Activated CD4-positive, alpha-beta memory T cell treated with anti-CD3 and anti-CD28 coated beads, Interleukin-2, amount 10 ng/mL, durations not matched to agents 7 days and 5 days (primary cell): ENCODE measurements at regions not wholly inside any gene's neighbourhood (a gene's known extent, or its start where the extent isn't known, plus 50 kb on each side); places are given as distances from the start of the nearest gene placed in this dataset.

ENCODE experiments used
- CTCF ChIA-PET: fragments of 350-600 bp; sonication (Branson Sonifier 250); formaldehyde crosslinking; loops from one replicate; lab custom pipeline; 2021; ENCODE audit warnings: antibody characterized with exemption, inconsistent platforms; lab: Charles Lee
- POLR2A ChIA-PET: fragments of 350-600 bp; sonication (Branson Sonifier 250); formaldehyde crosslinking; loops from one replicate; lab custom pipeline; 2021; ENCODE audit warnings: antibody characterized with exemption; lab: Charles Lee
- DNase-seq: peaks from one replicate; pipeline ENCODE4 v3.0.0-alpha.2; 2020
- H3K27ac Mint-ChIP-seq: one replicate; pipeline ENCODE4 v1.8.0; 2021; ENCODE audit warnings: mild to moderate bottlenecking, mixed read lengths
- H3K27me3 Mint-ChIP-seq: one replicate; pipeline ENCODE4 v1.8.0; 2021; ENCODE audit warnings: mixed read lengths
- H3K36me3 Mint-ChIP-seq: one replicate; pipeline ENCODE4 v1.8.0; 2021; ENCODE audit warnings: low read depth, mixed read lengths
- H3K4me1 Mint-ChIP-seq: one replicate; pipeline ENCODE4 v1.8.0; 2021; ENCODE audit warnings: mixed read lengths
- H3K4me3 Mint-ChIP-seq: one replicate; pipeline ENCODE4 v1.8.0; 2021; ENCODE audit warnings: mild to moderate bottlenecking, mixed read lengths
- H3K9me3 Mint-ChIP-seq: one replicate; pipeline ENCODE4 v1.8.0; 2021; ENCODE audit warnings: mixed read lengths

DNA sequence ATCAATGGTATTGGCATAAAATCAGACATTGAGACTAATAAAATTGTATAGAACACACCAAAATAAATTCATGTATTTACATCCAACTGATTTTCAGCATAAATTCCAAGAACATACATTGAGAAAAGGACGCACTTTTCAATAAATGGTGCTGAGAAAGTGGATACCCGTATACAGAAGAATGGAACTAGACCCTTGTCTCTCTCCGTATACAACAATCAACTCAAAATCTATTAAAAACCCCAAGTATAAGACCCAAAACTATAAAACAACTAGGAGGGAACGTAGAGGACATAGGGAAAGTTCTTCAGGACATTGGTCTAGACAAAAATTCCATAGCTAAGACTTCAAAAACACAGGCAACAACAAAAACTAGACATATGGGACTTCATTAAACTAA, 97.4 kb downstream of the GGTLC2 start:
- CTCF ChIA-PET, result interaction anchor here (1.3 to 1.9 kb wide), 3 partner anchors 11 to 165 kb away, joined by 3 to 6 read pairs (median 5); no protein-coding TSS in a partner anchor
- H3K27ac Mint-ChIP-seq, result no peak overlapping the region
- H3K4me1 Mint-ChIP-seq, result peaks cover 4% of the 10 kb centered on the region
- peaks cover 45% of the 10 kb centered on the region for H3K27me3 Mint-ChIP-seq
- DNase-seq, result no peak
- no peaks in the 10 kb centered on the region for H3K36me3 Mint-ChIP-seq
- H3K4me3 Mint-ChIP-seq, result no peak overlapping the region
- POLR2A ChIA-PET, result no interaction called here
- H3K9me3 Mint-ChIP-seq, result no peaks in the 10 kb centered on the region

DNA sequence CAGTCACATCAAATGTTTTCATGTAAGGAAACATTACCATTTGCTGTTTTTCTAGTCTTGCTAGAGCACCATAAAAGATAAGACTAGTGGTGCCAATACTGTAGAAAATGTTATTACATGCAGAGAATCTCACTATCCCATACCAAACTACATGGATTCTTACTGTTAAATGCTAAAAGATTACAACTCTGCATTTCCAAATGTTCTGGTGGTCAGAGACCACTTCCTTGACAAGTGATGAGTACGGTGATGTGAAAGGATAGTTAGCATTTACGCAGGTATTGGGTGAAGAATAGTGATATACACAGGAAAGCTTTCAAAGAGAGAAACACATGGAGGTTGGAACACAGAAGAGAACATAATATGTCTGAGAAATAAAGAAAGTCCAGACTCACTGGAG, 98.2 kb downstream of the GGTLC2 start:
- Mint-ChIP-seq H3K27ac (no peak overlapping the region), H3K36me3 (no peaks in the 10 kb centered on the region), H3K27me3 (peaks cover 41% of the 10 kb centered on the region), H3K4me1 (peaks cover 2% of the 10 kb centered on the region), H3K4me3 (no peak overlapping the region), H3K9me3 (no peaks in the 10 kb centered on the region)
- no peak for DNase-seq
- ChIA-PET POLR2A (no interaction called here), CTCF (interaction anchor here (1.3 to 1.9 kb wide), 2 partner anchors 10 to 166 kb away, joined by 3 to 5 read pairs; no protein-coding TSS in a partner anchor)

DNA sequence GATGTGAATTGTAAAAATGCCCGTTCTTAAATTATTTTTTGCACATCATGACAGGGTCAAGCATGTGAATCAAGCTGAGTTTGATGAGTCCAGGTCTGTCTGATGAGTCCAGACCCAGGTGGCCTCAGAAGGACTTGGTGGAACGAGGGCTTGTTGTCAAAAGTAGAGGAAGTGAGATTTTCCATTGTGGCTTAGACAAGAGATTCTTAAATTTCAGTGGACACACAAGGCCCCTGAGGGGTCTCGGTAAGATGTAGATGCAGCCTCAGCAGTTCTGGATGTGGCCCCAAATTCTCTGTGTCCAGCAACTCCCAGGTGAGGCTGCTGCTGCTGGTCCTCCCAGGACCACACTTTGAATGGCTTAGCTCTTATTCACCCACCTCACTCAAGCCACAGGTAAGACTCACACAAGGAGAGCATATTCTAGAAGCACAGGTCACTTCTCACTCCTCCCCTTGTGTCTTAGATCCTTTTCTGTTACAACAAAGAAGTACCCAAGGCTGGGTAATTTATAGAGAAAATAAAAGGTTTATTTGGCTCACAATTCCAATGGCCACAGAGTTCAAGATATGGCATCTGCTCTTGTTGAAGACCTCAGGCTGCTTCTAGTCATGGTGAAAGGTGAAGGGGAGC, 98.8 kb downstream of the GGTLC2 start:
- H3K4me3 Mint-ChIP-seq, result no peak overlapping the region
- H3K27ac Mint-ChIP-seq, result no peak overlapping the region
- no peaks in the 10 kb centered on the region for H3K36me3 Mint-ChIP-seq
- no peaks in the 10 kb centered on the region for H3K9me3 Mint-ChIP-seq
- DNase-seq, result no peak
- H3K27me3 Mint-ChIP-seq, result peaks cover 38% of the 10 kb centered on the region
- ChIA-PET CTCF (interaction anchor here (1.4 to 1.9 kb wide), 2 partner anchors 10 to 22 kb away, joined by 3 to 5 read pairs; no protein-coding TSS in a partner anchor), POLR2A (no interaction called here)
- H3K4me1 Mint-ChIP-seq, result peaks cover 2% of the 10 kb centered on the region

DNA sequence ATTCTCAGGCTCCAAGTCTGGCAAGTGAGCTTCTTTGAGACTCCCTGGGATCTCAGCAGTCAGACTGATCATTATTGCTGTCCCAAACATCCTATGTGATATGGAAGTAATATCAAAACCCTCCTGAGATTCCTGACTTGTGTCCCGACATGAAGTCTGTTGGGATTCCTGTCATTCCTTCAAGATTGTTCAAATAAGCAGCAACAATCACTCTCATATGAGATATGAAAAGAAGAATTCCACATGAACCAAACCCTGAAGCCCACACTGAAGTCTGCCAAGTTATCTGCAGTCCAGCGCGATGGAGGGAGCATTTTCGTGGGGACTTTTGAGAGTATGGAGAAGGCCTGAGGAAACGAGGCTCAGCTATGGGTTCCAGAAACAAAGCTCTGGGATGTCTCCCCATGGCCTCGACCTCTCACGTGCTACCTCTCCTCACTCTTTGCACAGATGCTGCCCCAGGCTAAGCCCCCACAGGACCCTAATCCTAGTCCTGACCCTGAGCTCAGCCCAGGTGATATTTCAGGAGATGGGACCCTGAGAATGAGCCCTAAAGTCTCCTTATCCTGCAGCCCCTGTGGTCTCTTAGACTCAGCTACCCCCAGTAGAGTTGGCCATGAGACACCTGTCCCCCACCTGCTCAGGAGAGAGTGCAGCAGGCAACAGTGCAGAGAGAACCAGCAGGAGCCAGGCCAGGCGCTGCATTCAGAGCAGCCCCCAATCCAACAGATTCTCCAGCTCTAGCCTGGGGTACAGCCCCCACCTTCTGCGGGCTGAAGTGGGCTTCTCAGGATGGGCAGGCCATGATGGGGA, 100.2 kb downstream of the GGTLC2 start:
- Mint-ChIP-seq H3K27ac (no peak overlapping the region), H3K36me3 (no peaks in the 10 kb centered on the region), H3K27me3 (peaks cover 33% of the 10 kb centered on the region), H3K4me1 (peaks cover 2% of the 10 kb centered on the region), H3K9me3 (no peaks in the 10 kb centered on the region), H3K4me3 (no peak overlapping the region)
- ChIA-PET CTCF (interaction anchor here (0.7 to 3.2 kb wide), 16 partner anchors 9 to 376 kb away, joined by 3 to 22 read pairs (median 5); no protein-coding TSS in a partner anchor), POLR2A (no interaction called here)
- no peak for DNase-seq

DNA sequence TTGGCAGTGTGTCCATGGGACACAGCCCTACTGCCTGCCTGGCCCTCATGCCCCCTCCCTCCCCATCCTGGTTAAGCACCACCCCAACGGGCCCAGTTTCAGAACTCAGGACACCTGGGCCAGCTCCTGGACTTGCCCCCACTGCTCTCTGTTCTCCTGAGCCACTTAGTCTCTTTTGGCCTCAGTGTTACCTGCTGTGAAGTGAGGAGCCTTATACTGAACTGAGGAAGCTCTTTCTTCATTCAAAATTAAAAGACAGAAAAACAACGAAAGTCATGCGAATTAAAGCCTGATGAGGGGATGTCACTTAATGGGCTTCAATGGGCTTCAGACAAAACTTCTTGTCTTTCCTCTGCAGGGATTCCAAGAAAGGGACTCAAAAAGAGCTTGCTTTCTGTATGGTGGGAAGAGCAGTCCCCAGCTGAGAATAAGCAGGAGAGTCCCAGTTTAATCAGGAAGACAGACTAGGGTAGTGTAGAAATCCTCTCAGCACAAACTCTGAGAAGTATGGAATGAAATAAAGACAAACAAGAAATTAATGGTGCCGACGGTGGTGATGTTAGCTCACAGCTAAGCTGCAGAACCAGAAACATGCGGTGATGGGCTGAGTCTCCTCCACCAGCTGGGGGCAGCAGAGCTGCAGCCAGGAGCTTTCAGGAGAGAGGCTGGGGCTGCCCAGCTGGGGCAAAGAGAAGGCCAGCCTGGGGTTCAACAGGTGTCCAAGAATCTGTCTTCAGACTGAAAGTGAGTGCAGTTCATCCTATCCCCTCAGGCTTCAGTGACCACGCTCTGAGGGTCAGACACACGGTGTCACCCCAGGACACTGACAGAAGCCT, 101.0 kb downstream of the GGTLC2 start:
- ChIA-PET POLR2A (no interaction called here), CTCF (interaction anchor here (0.7 to 3.2 kb wide), 28 partner anchors 8 to 375 kb away, joined by 3 to 22 read pairs (median 4); no protein-coding TSS in a partner anchor)
- Mint-ChIP-seq H3K27me3 (peaks cover 29% of the 10 kb centered on the region), H3K4me1 (peaks cover 2% of the 10 kb centered on the region), H3K4me3 (no peak overlapping the region), H3K36me3 (no peaks in the 10 kb centered on the region), H3K27ac (no peak overlapping the region), H3K9me3 (no peaks in the 10 kb centered on the region)
- DNase-seq, result peak; percentile 51

DNA sequence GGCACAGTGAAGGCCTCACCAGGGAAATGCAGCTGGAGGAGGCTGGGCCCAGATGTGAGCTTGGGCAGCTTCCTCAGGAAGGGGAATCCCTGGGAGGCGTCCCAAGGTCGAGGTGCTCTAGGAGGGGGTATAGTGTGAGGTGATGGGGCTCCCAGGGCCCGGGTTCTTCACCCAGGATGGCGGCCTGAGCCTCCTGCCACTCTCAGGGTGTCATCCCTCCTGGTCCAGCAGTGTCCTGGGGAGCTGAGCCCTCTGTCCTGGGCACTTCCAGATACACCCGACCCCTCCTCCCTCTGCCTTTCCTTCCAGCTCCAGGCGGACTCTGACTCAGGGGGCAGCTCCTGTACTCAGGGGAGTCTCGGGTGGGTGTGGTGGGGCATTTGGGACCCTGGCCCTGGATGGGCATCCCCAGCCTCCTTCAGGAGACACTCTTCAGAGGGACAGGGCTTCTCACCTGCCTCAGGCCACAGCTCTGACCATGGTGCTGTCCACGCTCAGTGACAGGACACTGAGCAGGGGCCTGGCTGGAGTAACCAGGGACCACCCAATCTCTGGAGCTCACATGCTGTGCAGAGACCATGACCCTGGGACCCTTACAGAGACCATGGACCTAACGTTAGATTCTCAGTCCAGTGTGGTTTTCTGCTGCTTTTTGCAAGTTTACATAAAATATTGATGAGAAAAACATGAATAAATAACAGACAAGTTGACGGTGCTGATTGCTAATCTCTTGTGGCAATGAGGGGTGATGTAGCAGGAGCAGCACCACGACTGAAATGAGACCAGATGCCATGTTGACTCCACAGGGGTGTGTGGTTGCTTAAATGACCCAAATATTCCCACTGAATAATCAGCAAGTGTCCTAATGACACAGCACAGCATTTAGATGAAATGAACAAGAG, 101.9 kb downstream of the GGTLC2 start:
- Mint-ChIP-seq H3K36me3 (no peaks in the 10 kb centered on the region), H3K27me3 (peaks cover 22% of the 10 kb centered on the region), H3K4me3 (no peak overlapping the region), H3K9me3 (no peaks in the 10 kb centered on the region), H3K27ac (no peak overlapping the region), H3K4me1 (peaks cover 2% of the 10 kb centered on the region)
- CTCF ChIA-PET, result interaction anchor here (0.7 to 3.2 kb wide), 29 partner anchors 7 to 375 kb away, joined by 3 to 22 read pairs (median 4); no protein-coding TSS in a partner anchor
- no peak for DNase-seq
- POLR2A ChIA-PET, result no interaction called here

DNA sequence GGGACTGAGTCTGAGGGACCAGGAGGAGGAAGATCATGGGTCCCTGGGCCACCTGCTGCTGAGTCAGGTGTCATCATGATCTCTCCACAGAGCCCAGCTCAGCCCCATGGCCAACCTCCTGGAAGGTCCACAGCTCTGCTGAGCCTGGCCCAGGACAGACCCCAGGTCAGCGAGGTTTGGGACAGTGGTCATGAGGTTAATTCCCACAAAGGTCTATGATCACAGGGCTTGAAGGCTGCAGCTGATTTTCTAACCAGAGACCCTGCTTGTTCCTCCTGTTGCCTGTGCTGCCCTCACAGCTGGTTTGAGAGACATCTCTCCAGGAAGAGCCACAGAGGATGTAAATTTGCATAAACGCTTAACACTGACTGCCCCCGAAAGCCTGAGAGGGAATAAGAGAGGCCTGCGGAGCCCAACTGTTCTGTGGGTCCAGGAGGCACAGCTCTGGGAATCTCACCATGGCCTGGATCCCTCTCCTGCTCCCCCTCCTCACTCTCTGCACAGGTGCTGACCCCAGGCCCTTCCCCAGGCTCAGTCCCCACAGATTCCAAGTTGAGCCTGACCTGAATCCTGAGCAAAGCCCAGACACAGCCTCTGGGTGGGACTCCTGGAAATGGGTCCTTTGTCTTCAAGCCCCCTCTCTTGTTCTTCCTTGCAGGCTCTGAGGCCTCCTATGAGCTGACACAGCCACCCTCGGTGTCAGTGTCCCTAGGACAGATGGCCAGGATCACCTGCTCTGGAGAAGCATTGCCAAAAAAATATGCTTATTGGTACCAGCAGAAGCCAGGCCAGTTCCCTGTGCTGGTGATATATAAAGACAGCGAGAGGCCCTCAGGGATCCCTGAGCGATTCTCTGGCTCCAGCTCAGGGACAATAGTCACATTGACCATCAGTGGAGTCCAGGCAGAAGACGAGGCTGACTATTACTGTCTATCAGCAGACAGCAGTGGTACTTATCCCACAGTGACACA, 102.8 kb downstream of the GGTLC2 start:
- POLR2A ChIA-PET, result no interaction called here
- H3K9me3 Mint-ChIP-seq, result no peaks in the 10 kb centered on the region

DNA sequence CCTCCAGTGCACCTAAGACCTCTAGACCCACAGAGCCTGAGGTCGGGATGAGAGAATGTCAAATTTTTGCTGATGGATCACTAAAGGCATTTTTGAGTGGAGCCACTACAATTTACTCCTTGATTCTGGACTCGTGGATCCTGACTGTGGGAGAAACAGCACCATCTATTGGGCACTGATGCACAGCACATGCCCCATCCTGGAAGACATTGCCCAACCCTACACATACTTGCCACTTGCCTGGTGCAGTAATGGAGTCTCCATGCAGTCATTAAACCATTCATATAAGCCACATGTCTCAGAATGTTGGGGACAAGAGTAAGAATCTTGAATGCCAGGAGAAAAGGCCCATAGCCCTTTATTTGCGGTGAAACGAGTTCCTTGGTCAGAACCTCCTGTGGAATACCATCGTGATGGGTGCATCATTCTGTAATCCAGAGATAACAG, 103.9 kb downstream of the GGTLC2 start:
- Mint-ChIP-seq H3K4me3 (no peak overlapping the region), H3K27me3 (peaks cover 8% of the 10 kb centered on the region), H3K4me1 (peaks cover 4% of the 10 kb centered on the region), H3K36me3 (no peaks in the 10 kb centered on the region), H3K9me3 (no peaks in the 10 kb centered on the region), H3K27ac (no peak overlapping the region)
- peak; percentile 54 for DNase-seq
- POLR2A ChIA-PET, result no interaction called here
- CTCF ChIA-PET, result no interaction called here

More for the DNA sequence above, 102.8 kb downstream of the GGTLC2 start:
- DNase-seq, result no peak
- CTCF ChIA-PET, result interaction anchor here (0.7 to 3.2 kb wide), 8 partner anchors 10 to 137 kb away, joined by 3 to 22 read pairs (median 4); no protein-coding TSS in a partner anchor
- Mint-ChIP-seq H3K27me3 (peaks cover 18% of the 10 kb centered on the region), H3K4me1 (peaks cover 2% of the 10 kb centered on the region), H3K27ac (no peak overlapping the region), H3K4me3 (no peak overlapping the region), H3K36me3 (no peaks in the 10 kb centered on the region)

DNA sequence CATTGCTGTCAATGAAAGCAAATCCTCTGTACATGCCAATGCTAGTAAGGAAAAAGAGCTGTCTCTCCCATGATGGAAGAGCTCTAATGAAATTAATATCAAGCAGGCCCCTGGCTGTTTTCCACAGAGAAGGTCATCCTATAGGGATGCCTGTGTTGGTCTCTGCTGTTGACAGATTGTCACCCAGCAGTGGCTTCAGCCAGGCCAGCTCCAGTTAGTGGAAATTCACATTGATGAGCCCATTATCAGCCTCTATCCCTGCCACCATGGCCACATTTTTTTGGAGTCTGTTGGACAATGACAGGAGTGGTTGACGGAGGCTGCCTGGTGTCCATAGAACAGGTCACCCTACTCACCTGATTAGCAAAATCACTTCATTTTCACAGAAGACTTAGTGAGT, 104.3 kb downstream of the GGTLC2 start:
- no peak overlapping the region for H3K4me3 Mint-ChIP-seq
- CTCF ChIA-PET, result no interaction called here

DNA sequence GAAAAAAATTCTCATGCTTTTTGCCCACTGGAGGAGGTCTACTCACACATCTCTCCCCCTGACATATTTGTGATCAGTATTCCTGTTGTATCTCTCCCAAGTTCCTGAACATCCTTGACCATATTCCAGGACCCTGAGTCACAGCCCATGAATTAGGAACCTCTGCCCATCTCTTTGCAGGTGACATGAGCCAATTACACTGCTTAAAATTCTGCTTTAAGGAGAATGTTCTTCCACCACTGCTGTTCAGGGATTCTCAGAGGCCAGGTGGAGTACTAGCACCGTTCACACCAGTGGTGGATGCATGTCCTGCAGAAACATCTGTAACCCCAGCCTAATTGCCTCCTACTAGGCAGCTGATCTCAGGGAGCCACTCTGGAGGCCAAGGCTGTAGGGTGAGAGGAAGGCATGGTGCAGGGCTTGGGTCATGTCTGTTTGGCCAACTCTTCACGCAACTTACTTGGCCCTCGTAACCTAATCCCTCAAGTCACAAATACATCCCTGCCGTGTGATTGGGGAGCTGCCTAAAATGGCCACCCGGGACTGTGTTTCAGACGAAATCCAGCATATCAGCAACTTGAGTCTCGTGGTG, 104.8 kb downstream of the GGTLC2 start:
- peaks cover 5% of the 10 kb centered on the region for H3K4me1 Mint-ChIP-seq
- no peaks in the 10 kb centered on the region for H3K36me3 Mint-ChIP-seq
- no peak overlapping the region for H3K4me3 Mint-ChIP-seq
- ChIA-PET POLR2A (no interaction called here), CTCF (interaction anchor here (0.7 to 1.2 kb wide), 2 partner anchors 39 to 40 kb away, joined by 4 read pairs; no protein-coding TSS in a partner anchor)
- no peak for DNase-seq
- peaks cover 3% of the 10 kb centered on the region for H3K27me3 Mint-ChIP-seq
- H3K9me3 Mint-ChIP-seq, result no peaks in the 10 kb centered on the region
- H3K27ac Mint-ChIP-seq, result no peak overlapping the region

More for the DNA sequence above, 104.3 kb downstream of the GGTLC2 start:
- no peaks in the 10 kb centered on the region for H3K36me3 Mint-ChIP-seq
- POLR2A ChIA-PET, result no interaction called here
- H3K27me3 Mint-ChIP-seq, result peaks cover 5% of the 10 kb centered on the region
- no peaks in the 10 kb centered on the region for H3K9me3 Mint-ChIP-seq
- peaks cover 5% of the 10 kb centered on the region for H3K4me1 Mint-ChIP-seq
- H3K27ac Mint-ChIP-seq, result no peak overlapping the region
- DNase-seq, result no peak
